NCI-H128 (cell line): ENCODE measurements at regions not wholly inside any gene's neighbourhood (a gene's known extent, or its start where the extent isn't known, plus 50 kb on each side); places are given as distances from the start of the nearest gene placed in this dataset.

Source experiments
- DNase-seq: peaks from one replicate; lab custom pipeline; 2025; ENCODE audit not compliant: unreplicated experiment; lab: John Stamatoyannopoulos, UW

- DNase-seq = no peak
These were observed 735.1 kb upstream of the CCDC54 start for GRCh38 chr3:106642161-106642560.

- DNase-seq = no peak
These were observed 733.5 kb upstream of the CCDC54 start for GRCh38 chr3:106643684-106644161.

DNA sequence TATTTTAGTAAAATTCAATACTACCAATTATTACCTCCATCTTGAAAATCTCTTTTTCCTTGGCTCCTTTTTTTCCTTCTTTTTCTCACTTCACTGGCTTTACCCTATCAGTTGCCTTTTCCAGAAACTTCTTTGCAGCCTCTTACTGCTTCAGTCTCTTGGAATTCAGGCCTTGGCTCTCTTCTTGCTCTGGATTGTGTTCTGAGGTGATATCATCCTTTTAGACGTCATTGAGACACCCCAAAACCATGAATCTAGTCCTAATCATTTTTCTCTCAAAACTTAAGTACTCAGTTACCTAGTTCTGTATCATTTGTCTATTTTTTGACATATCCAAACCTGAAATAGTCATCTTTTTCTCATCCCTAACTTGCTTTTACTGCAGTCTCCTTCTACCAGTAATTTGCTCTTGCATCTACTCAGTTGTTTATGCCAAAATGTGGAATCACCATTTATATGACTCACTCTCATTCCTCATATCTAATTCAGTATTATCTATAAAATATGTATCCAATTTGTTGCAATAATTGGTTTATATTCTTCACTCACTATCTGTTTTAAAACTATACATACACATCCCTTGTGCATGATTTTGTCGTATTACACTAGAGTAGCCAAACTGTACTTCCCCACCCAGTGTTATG lies 703.2 kb upstream of the CCDC54 start:
- no peak for DNase-seq

GRCh38 chr3:106675451-106675850 lies 701.8 kb upstream of the CCDC54 start:
- DNase-seq = no peak

- no peak for DNase-seq
These were observed 698.4 kb upstream of the CCDC54 start for GRCh38 chr3:106678657-106679390.

GRCh38 chr3:106683953-106684620 lies 693.2 kb upstream of the CCDC54 start:
- no peak for DNase-seq

DNA sequence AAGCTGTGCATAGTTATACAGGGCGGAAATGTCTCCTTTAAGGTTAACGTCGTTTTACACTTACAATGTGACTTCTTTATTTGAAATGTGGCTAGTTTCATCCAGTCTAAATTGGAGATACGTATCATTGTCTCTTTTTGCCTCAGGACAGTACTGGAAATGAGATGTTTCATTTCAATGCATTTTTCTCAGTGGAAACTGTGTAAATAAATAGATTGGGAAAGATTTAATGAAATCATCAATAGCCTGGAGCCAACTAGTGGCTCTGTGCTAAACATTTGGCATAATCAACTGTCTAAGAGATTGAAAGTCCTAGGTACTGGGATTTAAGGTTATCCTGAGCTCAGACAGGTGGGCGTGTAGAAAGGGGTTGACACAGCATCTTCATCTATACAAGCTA lies 691.5 kb upstream of the CCDC54 start:
- no peak for DNase-seq

DNA sequence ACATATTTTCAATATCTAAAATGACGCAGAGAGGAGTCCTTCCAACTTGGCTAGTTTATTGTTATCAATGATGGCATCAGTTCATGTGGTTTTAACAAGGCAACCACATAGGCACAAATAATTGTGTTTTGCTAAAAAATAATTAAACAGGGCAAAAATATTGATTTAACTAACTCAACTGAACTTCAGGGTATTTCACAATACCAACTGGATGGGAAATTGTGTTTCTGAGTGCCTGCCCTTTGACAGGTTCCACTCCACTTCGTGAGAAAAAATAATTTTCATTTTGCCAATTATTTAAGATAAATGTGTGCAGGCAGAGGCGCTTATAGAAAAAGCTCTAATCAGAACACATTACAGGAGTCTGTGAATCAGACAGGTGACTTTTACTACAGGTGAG lies 689.3 kb upstream of the CCDC54 start:
- DNase-seq = no peak

GRCh38 chr3:106688464-106688863 lies 688.8 kb upstream of the CCDC54 start:
- no peak for DNase-seq

- DNase-seq = no peak
These were observed 685.8 kb upstream of the CCDC54 start for GRCh38 chr3:106691476-106691875.

DNA sequence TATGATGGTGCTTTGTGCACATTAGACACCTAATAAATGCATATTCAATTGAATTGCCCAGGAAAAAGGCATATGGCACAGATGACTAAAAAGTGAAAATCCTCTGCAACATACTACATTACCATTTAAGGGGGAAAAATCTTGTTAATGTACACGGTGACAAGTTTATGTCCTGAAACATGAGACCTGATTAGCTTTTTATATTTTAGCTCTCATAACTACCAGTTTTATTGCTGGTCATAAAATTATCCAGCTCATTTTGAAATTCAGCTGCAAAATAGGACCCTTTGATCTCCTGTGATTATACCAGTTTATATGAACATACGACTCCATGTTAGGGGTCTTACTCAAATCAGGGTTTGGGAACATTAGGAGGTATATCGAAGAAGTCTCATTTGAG lies 684.6 kb upstream of the CCDC54 start:
- no peak for DNase-seq

- peak; percentile 14 for DNase-seq
These were observed 678.1 kb upstream of the CCDC54 start for GRCh38 chr3:106699122-106699521.

GRCh38 chr3:106700981-106701380 lies 676.3 kb upstream of the CCDC54 start:
- DNase-seq = no peak

DNA sequence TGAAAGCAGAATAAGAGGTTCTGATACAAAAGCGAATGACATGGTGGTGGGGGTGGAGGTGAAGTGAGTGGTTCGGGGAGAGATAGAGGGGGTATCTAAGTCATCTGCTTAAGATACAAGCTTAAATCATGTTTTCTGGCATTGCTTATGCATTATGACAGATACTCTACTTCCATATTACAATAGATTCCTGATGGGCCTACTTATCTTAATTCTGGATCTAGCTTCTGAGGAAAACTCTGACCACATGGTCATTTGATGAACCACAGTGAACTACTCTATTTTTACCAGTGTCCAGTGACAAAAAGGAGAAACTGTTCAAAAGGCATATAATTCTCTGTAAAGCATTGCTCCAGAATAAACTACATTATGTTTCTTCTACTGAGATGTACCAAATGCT lies 673.7 kb upstream of the CCDC54 start:
- no peak for DNase-seq

GRCh38 chr3:106707347-106707746 lies 669.9 kb upstream of the CCDC54 start:
- DNase-seq = no peak

DNA sequence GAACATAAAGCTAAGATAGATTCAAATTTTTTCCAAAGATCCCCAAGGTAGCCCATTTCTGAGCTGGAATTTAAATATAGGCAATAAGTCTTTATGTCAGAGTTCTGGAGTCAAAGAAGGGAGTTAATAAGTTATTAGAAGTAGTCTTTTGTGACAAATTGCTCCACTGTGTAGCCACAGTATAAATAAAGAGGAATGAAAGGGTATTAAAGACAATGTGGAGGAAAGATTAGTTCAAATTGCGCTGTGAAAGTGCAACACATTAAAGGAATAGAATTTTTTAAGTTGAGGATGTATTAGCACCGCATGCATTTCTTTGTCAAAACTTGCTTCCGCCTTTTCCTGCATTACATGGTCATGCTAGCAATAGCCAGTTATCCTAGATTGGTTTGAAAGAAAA lies 666.6 kb upstream of the CCDC54 start:
- no peak for DNase-seq

- no peak for DNase-seq
These were observed 665.6 kb upstream of the CCDC54 start for GRCh38 chr3:106711650-106712049.

GRCh38 chr3:106714400-106714799 lies 662.8 kb upstream of the CCDC54 start:
- no peak for DNase-seq

DNA sequence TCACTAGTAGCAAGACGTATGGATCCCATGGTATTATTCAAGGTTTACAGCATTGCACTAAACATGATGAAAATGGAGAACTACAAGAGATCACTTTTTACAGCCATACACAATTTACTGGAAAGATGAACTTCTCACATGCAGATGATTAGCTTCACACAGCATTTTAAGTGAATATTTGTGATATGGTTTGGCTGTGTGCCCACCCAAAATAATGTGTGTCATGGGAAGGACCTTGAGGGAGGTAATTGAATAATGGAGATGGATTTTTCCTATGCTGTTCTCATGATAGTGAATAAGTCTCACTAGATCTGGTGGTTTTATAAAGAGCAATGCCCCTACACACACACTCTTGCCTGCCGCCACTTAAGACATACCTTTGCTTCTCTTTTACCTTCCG lies 662.0 kb upstream of the CCDC54 start:
- no peak for DNase-seq

- no peak for DNase-seq
These were observed 660.0 kb upstream of the CCDC54 start for GRCh38 chr3:106717178-106717780.

DNA sequence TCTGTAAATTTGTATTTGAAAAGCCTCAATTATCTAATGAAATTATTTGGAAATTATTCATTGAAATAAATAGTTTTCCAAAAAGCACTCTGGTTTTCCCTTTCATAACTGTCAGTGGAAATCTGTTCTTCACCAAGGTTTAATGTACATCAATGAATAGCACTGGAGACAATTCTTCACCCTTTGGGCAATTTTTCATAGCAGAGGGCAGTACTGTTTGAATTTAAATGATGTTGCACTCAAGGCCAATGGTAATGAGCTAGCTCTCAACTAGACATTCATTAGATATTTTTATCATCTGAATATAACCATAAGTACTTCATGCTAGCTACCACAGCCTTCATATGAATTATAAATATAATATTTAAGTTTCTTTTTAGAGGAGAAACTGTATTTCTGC lies 658.2 kb upstream of the CCDC54 start:
- DNase-seq = no peak

GRCh38 chr3:106719583-106719982 lies 657.7 kb upstream of the CCDC54 start:
- no peak for DNase-seq
